ENCODE measurements at regions not wholly inside any gene's neighbourhood (a gene's known extent, or its start where the extent isn't known, plus 50 kb on each side); places are given as distances from the start of the nearest gene placed in this dataset.
"Not testable (repeated sequence)": the region's sequence is repeated elsewhere in the genome, so short reads cannot be mapped to it uniquely, and the experiment has no call there.

DNA sequence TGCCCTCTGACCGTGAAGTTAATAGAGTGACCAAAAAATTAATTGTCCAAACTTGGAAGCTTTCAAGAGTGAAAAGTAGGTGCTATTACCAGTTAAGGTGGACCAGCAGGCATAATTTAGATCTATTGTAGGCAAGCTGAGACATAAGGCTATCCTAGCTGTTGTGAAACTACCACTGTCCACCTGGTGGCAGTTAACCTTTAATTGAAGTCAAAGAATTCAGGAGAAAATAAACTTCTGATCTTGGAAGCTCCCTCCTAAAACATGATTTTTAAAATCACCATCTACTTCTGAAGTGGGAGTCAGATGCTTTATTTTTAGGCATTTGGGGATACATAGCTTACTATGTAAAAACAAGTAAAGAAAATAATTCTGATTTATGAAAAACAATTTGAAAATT, 636.3 kb upstream of the HTR2C start:
- no peak for DNase-seq (ENCODE audit: low read depth in 4 of 4, low spot score in 2 of 4)

DNA sequence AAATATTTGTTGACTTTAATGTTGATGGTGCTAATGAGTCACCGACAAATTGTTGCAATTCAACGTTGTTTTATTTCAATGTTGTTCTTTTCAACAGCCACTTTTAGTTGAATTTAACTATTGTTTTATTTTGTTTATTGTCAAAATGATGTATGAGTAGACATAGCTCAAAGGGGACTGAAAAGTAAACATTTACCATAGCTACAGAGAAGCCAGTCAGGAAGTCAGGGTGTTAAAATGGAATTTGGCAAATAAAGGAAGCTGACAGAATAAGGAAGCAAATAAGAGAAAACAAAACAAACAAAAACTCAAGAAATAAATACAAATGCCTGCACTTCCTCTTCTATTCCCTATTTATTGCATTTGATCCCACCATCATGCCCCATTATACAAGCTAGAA, 648.4 kb upstream of the HTR2C start:
- no peak for DNase-seq (ENCODE audit: low read depth in 4 of 4, low spot score in 2 of 4)

GRCh38 chrX:113933931-113934330, 650.0 kb upstream of the HTR2C start:
- no peak for DNase-seq (ENCODE audit: low read depth in 4 of 4, low spot score in 2 of 4)

GRCh38 chrX:113929004-113929403, 654.9 kb upstream of the HTR2C start:
- no peak for DNase-seq (ENCODE audit: low read depth in 4 of 4, low spot score in 2 of 4)

- no peak for DNase-seq (ENCODE audit: low read depth in 4 of 4, low spot score in 2 of 4)
These were observed 663.2 kb upstream of the HTR2C start for GRCh38 chrX:113920661-113921060.

GRCh38 chrX:113919387-113919786, 664.5 kb upstream of the HTR2C start:
- no peak for DNase-seq (ENCODE audit: low read depth in 4 of 4, low spot score in 2 of 4)

GRCh38 chrX:113906168-113906567, 677.7 kb upstream of the HTR2C start:
- DNase-seq (ENCODE audit: low read depth in 4 of 4, low spot score in 2 of 4) = no peak

DNA sequence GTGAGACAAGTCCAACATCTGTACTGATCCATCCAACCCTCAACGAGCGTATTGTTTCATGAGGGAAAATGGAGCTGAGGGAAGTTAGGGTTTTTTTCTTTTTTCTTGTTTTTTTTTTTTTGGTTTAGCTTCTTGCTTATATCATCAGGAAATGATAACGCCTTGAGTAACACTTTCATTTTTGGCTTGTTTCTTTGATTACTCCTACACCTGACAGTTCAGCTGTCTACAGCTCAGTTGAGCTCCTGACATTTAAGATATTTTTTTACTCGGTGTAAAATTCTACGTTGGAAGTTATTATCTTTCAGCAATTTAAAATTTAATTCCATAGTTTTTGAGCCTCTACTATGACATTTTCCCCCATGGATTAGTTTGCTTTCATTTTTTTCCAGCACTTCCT, 691.0 kb upstream of the HTR2C start:
- no peak for DNase-seq (ENCODE audit: low read depth in 4 of 4, low spot score in 2 of 4)

DNA sequence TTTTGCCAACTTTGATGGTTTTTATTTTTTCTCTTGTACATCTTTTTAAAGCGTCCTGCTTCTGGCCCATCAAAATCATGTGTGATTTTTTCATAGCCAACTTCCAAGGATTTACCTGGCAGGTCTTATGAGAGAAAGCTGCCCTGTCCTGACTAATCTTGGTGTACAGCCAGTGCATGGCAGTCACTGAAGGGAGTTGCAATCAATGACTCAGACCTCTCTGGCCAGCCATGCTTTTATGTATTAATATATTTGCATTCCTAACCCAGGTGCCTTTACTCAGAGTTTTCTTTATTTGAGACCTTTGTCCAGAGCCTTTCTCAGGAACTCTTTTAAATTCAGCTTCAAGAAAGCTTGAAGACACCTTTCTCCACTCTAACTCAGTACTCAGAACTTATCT, 691.5 kb upstream of the HTR2C start:
- no peak for DNase-seq (ENCODE audit: low read depth in 4 of 4, low spot score in 2 of 4)

DNA sequence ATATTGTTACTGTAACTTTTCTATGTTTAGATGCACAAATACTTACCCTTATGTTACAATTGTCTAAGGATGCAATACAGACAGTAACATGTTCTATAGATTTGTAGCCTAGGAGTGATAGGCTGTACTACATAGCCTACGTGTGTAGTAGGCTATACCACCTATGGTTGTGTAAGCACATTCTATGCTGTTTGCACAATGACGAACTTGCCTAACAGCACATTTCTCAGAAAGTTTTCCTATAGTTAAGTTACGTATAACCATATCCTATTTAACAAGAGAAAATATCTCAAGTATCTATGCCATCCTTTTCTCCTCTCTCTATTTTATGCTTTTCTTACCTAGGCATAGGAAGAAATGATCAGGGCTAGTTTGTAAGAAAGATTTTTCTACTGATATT, 710.8 kb upstream of the HTR2C start:
- DNase-seq (ENCODE audit: low read depth in 4 of 4, low spot score in 2 of 4) = no peak

DNA sequence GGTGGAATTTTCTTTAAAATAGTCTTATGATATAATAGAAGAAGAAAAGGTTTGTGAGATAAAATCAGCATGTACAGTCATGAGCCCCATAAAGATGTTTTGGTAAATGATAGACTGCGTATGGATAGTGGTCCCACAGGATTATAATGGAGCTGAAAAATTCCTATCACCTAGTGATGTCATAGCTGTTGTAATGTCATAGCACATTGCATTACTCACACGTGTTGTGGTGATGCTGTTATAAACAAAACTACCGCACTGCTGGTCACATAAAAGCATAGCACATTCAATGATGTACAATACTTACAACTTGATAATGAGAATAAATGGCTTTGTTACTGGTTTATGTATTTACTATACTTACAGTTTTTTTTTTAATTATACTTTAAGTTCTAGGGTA, 715.2 kb upstream of the HTR2C start:
- DNase-seq (ENCODE audit: low read depth in 4 of 4, low spot score in 2 of 4) = no peak

DNA sequence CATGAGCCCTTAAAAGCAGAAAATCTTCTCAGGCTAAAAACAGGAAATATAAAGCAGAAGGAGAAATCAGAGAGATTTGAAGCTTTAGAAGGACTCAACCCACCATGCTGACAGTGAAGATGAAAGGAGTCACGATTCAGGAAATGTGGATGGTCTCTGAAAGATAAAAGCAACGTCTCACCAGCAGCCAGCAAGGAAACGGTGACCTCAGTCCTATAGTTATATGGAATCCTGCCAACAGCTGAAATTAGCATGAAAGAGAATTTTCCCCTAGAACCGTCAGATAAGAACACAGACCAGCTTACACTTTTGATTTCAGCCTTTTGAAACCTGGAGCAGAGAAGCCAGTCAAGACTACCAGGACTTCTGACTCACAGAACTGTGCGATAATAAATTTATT, 715.7 kb upstream of the HTR2C start:
- DNase-seq (ENCODE audit: low read depth in 4 of 4, low spot score in 2 of 4) = no peak

DNA sequence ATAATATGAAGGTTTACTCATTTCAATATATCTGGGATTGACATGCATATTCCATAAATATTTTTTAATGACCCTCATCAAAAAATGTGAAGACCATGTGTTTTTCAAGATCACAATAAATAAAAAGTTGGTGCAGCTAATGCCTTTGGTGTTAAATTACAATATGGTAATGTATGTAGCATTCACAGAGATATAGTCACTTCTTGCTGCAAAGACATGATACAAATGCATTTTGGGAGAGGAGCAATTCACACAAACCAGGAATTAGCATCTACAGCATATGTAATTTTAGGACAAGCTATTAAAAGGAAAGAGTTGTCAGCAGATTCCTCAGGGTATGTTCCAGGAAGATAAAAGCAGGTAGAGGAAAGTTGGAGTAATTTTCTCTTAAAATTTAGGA, 734.5 kb upstream of the HTR2C start:
- no peak for DNase-seq (ENCODE audit: low read depth in 4 of 4, low spot score in 2 of 4)

- no peak for DNase-seq (ENCODE audit: low read depth in 4 of 4, low spot score in 2 of 4)
These were observed 750.5 kb upstream of the HTR2C start for GRCh38 chrX:113833096-113834055.

DNA sequence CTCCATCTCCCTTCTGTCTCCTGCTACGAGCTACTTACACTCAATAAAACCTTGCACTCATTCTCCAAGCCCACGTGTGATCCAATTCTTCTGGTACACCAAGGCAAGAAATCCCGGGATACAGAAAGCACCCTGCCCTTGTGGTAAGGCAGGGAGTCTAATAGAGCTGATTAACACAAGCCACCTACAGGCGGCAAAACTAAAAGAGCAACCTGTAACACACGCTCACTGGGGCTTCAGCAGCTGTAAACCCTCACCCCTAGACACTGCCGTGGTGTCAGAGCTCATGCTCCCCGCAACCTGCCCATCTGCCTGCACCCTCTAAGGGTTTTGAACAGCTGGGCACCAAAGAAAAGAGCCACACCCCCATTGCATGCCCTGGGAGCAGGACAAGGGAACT, 755.4 kb upstream of the HTR2C start:
- no peak for DNase-seq (ENCODE audit: low read depth in 4 of 4, low spot score in 2 of 4)

DNA sequence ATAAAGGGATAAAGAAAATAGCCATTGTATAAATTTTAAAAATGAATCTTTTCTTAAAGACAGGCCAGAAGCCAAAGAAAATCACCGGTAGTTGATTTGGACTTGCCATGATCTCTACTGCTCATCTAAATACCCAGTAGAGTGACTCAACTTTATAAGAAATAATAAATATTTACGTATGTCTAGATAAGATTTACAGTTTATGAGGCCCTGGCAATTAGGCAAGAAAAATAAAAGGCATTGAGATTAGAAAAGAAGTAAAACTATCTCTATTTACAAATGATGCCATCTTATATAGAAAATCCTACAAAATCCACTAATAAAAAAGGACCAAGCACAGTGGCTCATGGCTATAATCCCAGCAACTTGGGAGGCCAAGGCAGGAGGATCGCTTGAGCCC, 765.5 kb upstream of the HTR2C start:
- DNase-seq (ENCODE audit: low read depth in 4 of 4, low spot score in 2 of 4) = no peak

- no peak for DNase-seq (ENCODE audit: low read depth in 4 of 4, low spot score in 2 of 4)
These were observed 779.1 kb upstream of the HTR2C start for GRCh38 chrX:113804819-113805218.

DNA sequence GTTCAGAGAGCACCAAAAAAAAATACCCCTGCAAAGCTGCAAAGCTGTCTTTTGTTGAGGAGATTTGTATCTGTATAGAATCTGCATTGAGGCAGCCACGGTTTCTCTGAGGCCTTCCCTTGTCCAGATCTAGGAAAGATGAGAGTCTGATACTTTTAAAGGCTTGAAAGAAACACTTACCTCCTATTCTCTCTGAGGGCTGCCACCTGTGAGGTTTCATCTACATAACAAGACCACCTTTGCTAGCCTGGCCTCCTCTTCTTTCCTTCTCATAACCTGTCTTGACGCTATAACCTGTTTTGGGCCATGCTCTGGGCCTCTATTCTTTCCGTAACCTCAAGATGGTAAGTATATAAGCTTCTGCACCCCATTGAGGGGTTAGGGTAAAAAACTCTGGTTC, 779.6 kb upstream of the HTR2C start:
- no peak for DNase-seq (ENCODE audit: low read depth in 4 of 4, low spot score in 2 of 4)

DNA sequence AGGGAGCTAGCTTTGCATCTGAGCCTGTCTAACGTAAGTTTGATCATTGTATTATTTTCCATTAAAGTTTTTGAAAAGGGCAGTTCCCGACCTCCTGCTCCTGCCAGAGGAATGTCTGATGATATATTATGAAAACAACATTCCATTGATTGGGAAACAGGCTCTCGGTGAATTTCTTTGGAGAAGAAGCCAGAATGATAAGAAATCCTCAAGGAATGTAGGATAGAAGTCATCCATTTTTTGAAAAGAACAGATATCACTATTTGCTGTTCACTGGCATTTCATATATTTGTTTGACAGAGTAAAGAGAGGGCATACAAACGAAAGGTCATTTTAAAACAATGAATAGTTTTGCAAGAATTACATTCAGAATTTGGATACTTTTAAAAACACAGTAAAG, 781.0 kb upstream of the HTR2C start:
- DNase-seq (ENCODE audit: low read depth in 4 of 4, low spot score in 2 of 4) = no peak

GRCh38 chrX:113800955-113801354, 782.9 kb upstream of the HTR2C start:
- DNase-seq (ENCODE audit: low read depth in 4 of 4, low spot score in 2 of 4) = no peak

- no peak for DNase-seq (ENCODE audit: low read depth in 4 of 4, low spot score in 2 of 4)
These were observed 790.3 kb upstream of the HTR2C start for GRCh38 chrX:113793563-113793962.

DNA sequence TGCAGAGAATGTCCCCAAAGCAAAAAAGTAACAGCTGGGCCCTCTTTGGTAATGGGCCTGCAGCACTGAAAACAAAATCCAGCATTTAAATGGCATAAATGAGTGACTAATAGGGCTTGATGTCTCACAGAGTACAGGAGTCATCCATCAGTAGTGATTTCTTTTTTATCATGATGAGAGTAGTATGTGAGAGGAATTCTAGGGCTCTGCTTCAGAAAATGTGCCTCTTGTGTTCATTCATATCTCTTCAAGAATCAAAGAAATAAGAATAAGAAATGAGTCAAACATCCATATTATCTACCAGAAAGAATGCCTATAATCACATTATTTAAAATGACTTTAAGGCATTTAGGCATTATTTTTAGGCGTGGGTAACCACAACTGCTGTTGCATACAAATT, 792.9 kb upstream of the HTR2C start:
- no peak for DNase-seq (ENCODE audit: low read depth in 4 of 4, low spot score in 2 of 4)

- not testable (repeated sequence) for DNase-seq (ENCODE audit: low read depth in 4 of 4, low spot score in 2 of 4)
These were observed 799.1 kb upstream of the HTR2C start for GRCh38 chrX:113784754-113785153.

Measured in left renal cortex interstitium (tissue), 4 donors.